ENCODE measurements at regions not wholly inside any gene's neighbourhood (a gene's known extent, or its start where the extent isn't known, plus 50 kb on each side); places are given as distances from the start of the nearest gene placed in this dataset.

- TF ChIP-seq ATF2 (IDR thresholded peaks at IDR 0.05; ENCODE audit: low read length) (no peak), USF2 (IDR thresholded peaks at IDR 0.05; ENCODE audit: low read length) (no peak), CTCF (IDR thresholded peaks at IDR 0.05; ENCODE audit: control extremely low read depth in 1 of 3, insufficient read depth in 1 of 3, low read depth in 1 of 3, low read length in 3 of 3) (no peak), TEAD4 (IDR thresholded peaks at IDR 0.05; ENCODE audit: low read depth, low read length) (no peak), EZH2 (IDR thresholded peaks at IDR 0.05; ENCODE audit: low read depth, low read length, severe bottlenecking) (no peak), TAF1 (IDR thresholded peaks at IDR 0.05; ENCODE audit: low read depth, low read length) (no peak), POLR2A (IDR thresholded peaks at IDR 0.05; ENCODE audit: control extremely low read depth in 1 of 2, low read depth in 2 of 2, low read length in 2 of 2) (no peak), CHD1 (IDR thresholded peaks at IDR 0.05; ENCODE audit: low read depth, low read length) (no peak), NRF1 (IDR thresholded peaks at IDR 0.05; ENCODE audit: low read depth, low read length) (no peak), RAD21 (IDR thresholded peaks at IDR 0.05 in 1 of 2, conservative IDR thresholded peaks at IDR 0.05 in 1 of 2; ENCODE audit: low read depth in 2 of 2, low read length in 2 of 2) (no peak), MAX (IDR thresholded peaks at IDR 0.05) (no peak), SP2 (IDR thresholded peaks at IDR 0.05; ENCODE audit: low read length) (no peak)
These were observed 181.8 kb downstream of the HS3ST3B1 start for GRCh38 chr17:14482715-14483114.

All from H1 (cell line).